ENCODE measurements at regions not wholly inside any gene's neighbourhood (a gene's known extent, or its start where the extent isn't known, plus 50 kb on each side); places are given as distances from the start of the nearest gene placed in this dataset.

DNA sequence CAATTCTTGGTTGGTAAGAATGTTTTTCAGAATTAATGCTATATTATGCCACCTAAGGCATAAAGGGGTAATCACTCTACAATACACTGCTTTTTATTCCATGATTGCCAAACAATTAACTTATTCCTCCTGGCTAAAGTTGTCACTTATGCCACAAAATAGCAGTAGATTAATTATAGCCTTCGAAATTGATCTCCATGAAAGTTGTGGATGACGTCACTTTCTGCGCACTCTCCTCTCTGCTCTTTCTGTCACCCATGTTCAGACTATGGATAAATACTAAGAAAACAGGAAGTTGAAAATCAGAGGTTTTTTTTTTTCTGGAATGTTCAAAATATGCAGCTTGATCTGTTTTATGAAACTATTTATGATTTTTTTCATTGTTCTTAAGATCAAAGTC, 790.1 kb upstream of the CNTN5 start:
- no peaks in the 10 kb centered on the region for H3K36me3 ChIP-seq (ENCODE audit: insufficient read depth)
- H3K4me3 ChIP-seq, result no peak overlapping the region
- no peak overlapping the region for H3K4me2 ChIP-seq
- no peaks in the 10 kb centered on the region for H4K20me1 ChIP-seq (replicated peaks; ENCODE audit: insufficient read depth)
- H3F3A ChIP-seq (replicated peaks; ENCODE audit: low read depth), result no peaks in the 10 kb centered on the region
- Mint-ChIP-seq H3K27ac (no peak overlapping the region), H3K9me3 (no peaks in the 10 kb centered on the region), H3K36me3 (ENCODE audit: low read depth) (no peaks in the 10 kb centered on the region), H3K4me3 (no peak overlapping the region), H3K4me1 (no peaks in the 10 kb centered on the region), H3K27me3 (ENCODE audit: insufficient read depth, low read depth, poor library complexity) (no peaks in the 10 kb centered on the region)
- H3K4me1 ChIP-seq (ENCODE audit: insufficient read depth), result no peaks in the 10 kb centered on the region
- H3K79me2 ChIP-seq (replicated peaks; ENCODE audit: insufficient read depth), result no peaks in the 10 kb centered on the region
- no peak overlapping the region for H3K27ac ChIP-seq (ENCODE audit: low read depth)
- H2AFZ ChIP-seq, result no peak overlapping the region
- ATAC-seq, result no peak
- no peaks in the 10 kb centered on the region for H3K27me3 ChIP-seq (ENCODE audit: insufficient read depth)
- no peak for DNase-seq (ENCODE audit: low spot score)
- no peaks in the 10 kb centered on the region for H3K9me2 ChIP-seq (ENCODE audit: insufficient read depth)
- no peak for TF ChIP-seq ZNF331 (CRISPR knock-in tag; IDR thresholded peaks at IDR 0.05; ENCODE audit: low read depth)
- no peak for TF ChIP-seq JUNB (IDR thresholded peaks at IDR 0.05; ENCODE audit: unreplicated experiment)
- no peak for TF ChIP-seq CTCF (conservative IDR thresholded peaks at IDR 0.05; ENCODE audit: low read depth in 2 of 2)
- TF ChIP-seq NANOG (IDR thresholded peaks at IDR 0.05; ENCODE audit: borderline replicate concordance), result no peak
- TF ChIP-seq EZH2 (IDR thresholded peaks at IDR 0.05; ENCODE audit: low read depth, unreplicated experiment), result no peak
- TF ChIP-seq REST (IDR thresholded peaks at IDR 0.05; ENCODE audit: unreplicated experiment), result no peak
- no peak for TF ChIP-seq CREB1 (CRISPR knock-in tag; IDR thresholded peaks at IDR 0.05; ENCODE audit: low read depth)

DNA sequence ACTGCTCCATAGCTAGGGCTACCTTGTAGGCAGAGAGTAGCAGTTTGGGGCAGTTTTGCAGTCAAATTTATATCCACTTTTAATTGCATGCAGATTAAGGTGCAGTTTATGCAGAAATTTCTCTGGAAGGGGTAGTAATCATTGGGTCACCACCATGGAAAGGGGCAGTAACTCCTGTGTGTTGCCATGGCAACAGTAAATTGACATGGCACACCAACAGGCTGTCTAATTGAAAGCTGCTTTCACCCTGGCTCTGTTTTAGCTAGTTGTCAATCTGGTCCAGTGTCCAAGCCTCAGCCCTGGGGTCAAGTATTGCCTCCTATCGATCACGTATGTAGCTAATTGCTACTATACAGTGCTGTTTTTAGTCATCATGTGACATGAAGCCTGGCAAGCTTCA, 786.1 kb upstream of the CNTN5 start:
- no peak overlapping the region for H3K4me3 Mint-ChIP-seq
- no peaks in the 10 kb centered on the region for H3K79me2 ChIP-seq (replicated peaks; ENCODE audit: insufficient read depth)
- H2AFZ ChIP-seq, result no peak overlapping the region
- H3K9me2 ChIP-seq (ENCODE audit: insufficient read depth), result no peaks in the 10 kb centered on the region
- H3K27ac ChIP-seq (ENCODE audit: low read depth), result no peak overlapping the region
- ATAC-seq (no peak), DNase-seq (ENCODE audit: low spot score) (peak; percentile 1)
- H3K4me1 ChIP-seq (ENCODE audit: insufficient read depth), result no peaks in the 10 kb centered on the region
- H3K9me3 Mint-ChIP-seq, result peaks cover 4% of the 10 kb centered on the region; the same call in 2 of the 3 replicates
- H3K27me3 Mint-ChIP-seq (ENCODE audit: insufficient read depth, low read depth, poor library complexity), result no peaks in the 10 kb centered on the region
- no peaks in the 10 kb centered on the region for H4K20me1 ChIP-seq (replicated peaks; ENCODE audit: insufficient read depth)
- H3K4me1 Mint-ChIP-seq, result no peaks in the 10 kb centered on the region
- H3K27me3 ChIP-seq (ENCODE audit: insufficient read depth), result no peaks in the 10 kb centered on the region
- H3F3A ChIP-seq (replicated peaks; ENCODE audit: low read depth), result no peaks in the 10 kb centered on the region
- H3K36me3 ChIP-seq (ENCODE audit: insufficient read depth), result no peaks in the 10 kb centered on the region
- H3K27ac Mint-ChIP-seq, result no peak overlapping the region
- no peaks in the 10 kb centered on the region for H3K36me3 Mint-ChIP-seq (ENCODE audit: low read depth)
- H3K4me3 ChIP-seq, result no peak overlapping the region
- H3K4me2 ChIP-seq, result no peak overlapping the region
- TF ChIP-seq EZH2phosphoT487 (IDR thresholded peaks at IDR 0.05; ENCODE audit: unreplicated experiment) (no peak), REST (IDR thresholded peaks at IDR 0.05; ENCODE audit: unreplicated experiment) (no peak), ZNF114 (CRISPR knock-in tag; IDR thresholded peaks at IDR 0.05) (no peak)
- TF ChIP-seq, protein P1, sequence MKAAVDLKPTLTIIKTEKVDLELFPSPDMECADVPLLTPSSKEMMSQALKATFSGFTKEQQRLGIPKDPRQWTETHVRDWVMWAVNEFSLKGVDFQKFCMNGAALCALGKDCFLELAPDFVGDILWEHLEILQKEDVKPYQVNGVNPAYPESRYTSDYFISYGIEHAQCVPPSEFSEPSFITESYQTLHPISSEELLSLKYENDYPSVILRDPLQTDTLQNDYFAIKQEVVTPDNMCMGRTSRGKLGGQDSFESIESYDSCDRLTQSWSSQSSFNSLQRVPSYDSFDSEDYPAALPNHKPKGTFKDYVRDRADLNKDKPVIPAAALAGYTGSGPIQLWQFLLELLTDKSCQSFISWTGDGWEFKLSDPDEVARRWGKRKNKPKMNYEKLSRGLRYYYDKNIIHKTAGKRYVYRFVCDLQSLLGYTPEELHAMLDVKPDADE (IDR thresholded peaks at IDR 0.05), result no peak

Measured in GM23338 (cell line).